Right lobe of liver (tissue), 4 donors: ENCODE measurements at regions not wholly inside any gene's neighbourhood (a gene's known extent, or its start where the extent isn't known, plus 50 kb on each side); places are given as distances from the start of the nearest gene placed in this dataset.

ENCODE experiments used
- CTCF ChIP-seq, 4 donors: fragments of 200-600 bp in 3 of 4; fragments of 450-650 bp in 1 of 4; IDR thresholded peaks; one replicate each; pipeline versions ENCODE4 v1.5.1 to v1.8.0; 2016 to 2022; ENCODE audit warnings: antibody characterized with exemption in 4 of 4, mild to moderate bottlenecking in 2 of 4
- POLR2A ChIP-seq: fragments of 450-650 bp; IDR thresholded peaks from one replicate; pipeline ENCODE4 v1.6.1; 2017; ENCODE audit warnings: antibody characterized with exemption, mild to moderate bottlenecking
- donor health status: DM: no; HTN: no; CAD: no.
- donor health status: DM: no; HTN: no; CAD: no.
- donor health status: DM: no; HTN: yes; CAD: no.

DNA sequence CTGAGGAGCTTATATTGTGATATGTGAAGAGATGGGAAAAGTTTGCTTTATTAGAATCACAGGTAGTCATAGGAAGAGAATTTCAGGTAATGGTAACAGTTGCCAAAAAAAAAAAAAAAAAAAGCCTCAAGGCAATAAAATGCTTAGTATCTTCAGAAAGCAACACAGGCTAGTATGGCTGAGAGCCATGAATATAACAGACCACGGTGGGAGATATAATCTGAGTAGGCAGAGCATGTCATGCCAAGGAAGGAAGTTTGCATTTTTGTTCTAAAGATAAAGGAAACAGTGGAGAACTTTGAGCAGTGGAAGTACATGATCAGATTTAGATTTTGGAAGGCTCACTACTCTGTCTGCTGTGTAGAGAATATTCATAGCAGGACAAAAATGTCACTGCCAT, 211.4 kb downstream of the ETS1 start:
- TF ChIP-seq CTCF (IDR thresholded peaks at IDR 0.05) = no peak
- TF ChIP-seq POLR2A = no peak
